22Rv1 (cell line): ENCODE measurements at regions not wholly inside any gene's neighbourhood (a gene's known extent, or its start where the extent isn't known, plus 50 kb on each side); places are given as distances from the start of the nearest gene placed in this dataset.

ENCODE experiments used
- ZFX ChIP-seq: fragments of 450-650 bp; IDR thresholded peaks from 2 replicates; pipeline ENCODE4 v1.6.1; 2017; ENCODE audit warnings: antibody characterized with exemption, borderline replicate concordance
- TF ChIP-seq, protein P1 (sequence below): fragments of 450-650 bp; IDR thresholded peaks from 2 replicates; pipeline ENCODE4 v1.5.1; 2017; ENCODE audit warnings: mild to moderate bottlenecking

DNA sequence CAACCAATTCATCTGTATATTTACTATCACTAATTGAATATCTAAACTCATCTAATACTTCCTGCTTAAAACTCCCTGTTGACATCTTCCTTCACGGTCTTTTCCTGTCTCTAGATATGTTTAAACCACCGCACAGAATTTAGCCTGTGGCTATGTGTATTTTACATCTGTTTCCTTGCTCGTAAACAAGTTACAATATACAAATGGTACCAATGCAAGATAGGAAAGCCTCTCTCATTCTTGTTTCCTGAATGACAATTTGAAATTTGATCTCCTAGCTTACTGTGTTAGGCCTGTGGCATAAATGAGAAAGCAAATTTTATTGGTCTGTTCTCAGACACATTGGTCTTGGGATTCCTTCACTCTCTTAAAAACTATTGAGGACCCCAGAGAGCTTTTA, 89.7 kb upstream of the PCDH7 start:
- TF ChIP-seq ZFX: no peak
- TF ChIP-seq, protein P1, sequence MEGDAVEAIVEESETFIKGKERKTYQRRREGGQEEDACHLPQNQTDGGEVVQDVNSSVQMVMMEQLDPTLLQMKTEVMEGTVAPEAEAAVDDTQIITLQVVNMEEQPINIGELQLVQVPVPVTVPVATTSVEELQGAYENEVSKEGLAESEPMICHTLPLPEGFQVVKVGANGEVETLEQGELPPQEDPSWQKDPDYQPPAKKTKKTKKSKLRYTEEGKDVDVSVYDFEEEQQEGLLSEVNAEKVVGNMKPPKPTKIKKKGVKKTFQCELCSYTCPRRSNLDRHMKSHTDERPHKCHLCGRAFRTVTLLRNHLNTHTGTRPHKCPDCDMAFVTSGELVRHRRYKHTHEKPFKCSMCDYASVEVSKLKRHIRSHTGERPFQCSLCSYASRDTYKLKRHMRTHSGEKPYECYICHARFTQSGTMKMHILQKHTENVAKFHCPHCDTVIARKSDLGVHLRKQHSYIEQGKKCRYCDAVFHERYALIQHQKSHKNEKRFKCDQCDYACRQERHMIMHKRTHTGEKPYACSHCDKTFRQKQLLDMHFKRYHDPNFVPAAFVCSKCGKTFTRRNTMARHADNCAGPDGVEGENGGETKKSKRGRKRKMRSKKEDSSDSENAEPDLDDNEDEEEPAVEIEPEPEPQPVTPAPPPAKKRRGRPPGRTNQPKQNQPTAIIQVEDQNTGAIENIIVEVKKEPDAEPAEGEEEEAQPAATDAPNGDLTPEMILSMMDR: no peak
